Activated CD4-positive, CD25-positive, alpha-beta regulatory T cell treated with anti-CD3 and anti-CD28 coated beads, Interleukin-2, amount 50 U/mL, for 16 hours (primary cell): ENCODE measurements at regions not wholly inside any gene's neighbourhood (a gene's known extent, or its start where the extent isn't known, plus 50 kb on each side); places are given as distances from the start of the nearest gene placed in this dataset.

Experiments
- DNase-seq: peaks from one replicate; pipeline ENCODE4 v3.0.0-alpha.2; 2020; ENCODE audit warnings: low read depth, low spot score

DNA sequence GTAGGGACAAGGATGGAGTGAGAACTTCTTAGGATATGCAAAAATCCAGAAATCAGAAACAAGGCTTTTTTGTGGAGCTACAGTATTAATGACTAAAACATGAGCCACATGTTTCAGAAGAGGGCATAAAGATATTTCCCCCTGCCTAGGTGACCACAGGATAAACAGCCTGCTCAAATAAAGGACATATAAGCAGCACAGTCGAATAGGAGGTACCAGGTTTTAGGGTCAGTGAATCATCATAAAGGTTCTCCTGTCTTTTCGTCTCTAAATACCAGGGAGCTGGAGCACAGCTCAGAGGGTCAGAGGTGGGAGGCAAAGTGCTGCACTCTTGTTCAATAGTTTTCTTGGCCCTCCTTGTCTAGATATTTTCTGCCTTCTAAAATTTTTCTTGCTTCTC lies 211.9 kb upstream of the HS3ST1 start:
- no peak for DNase-seq

DNA sequence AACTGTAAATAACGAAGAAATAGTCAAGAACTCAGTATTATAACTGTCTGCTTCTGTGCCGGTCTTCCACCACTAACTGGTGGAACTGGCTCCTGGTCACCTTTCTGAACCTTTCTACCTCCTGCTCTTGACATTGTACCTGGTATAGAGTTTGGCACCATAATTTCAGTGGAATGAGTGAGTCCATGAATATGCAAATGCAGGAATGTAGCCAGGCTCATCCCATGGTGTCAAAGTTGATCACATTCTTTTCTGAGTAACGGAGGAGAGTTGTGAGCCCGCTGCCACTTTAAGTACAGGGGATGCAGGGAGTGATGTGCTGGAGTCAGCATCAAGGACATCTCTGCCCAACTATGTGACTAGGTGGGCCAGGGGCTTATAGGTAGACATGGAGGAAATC lies 207.9 kb upstream of the HS3ST1 start:
- DNase-seq: no peak

DNA sequence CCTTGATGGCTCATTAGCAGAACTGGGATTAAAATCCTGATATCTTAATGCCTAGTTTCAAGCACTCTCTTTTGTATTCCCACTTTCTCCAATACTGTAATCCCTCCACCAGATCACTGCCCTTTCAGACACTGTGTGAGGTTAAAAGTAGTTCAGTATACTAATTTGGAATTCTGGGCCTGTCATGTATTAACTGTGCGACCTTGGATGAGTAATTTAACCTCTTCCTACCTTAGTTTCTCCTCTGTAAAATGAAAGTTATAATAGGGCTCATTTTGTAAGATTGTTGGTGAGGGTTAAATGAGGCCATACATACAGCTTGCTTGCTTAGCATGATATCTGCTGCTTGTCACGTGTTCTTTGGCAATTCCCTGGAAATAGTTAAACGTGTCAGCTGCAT lies 207.3 kb upstream of the HS3ST1 start:
- DNase-seq: no peak

DNA sequence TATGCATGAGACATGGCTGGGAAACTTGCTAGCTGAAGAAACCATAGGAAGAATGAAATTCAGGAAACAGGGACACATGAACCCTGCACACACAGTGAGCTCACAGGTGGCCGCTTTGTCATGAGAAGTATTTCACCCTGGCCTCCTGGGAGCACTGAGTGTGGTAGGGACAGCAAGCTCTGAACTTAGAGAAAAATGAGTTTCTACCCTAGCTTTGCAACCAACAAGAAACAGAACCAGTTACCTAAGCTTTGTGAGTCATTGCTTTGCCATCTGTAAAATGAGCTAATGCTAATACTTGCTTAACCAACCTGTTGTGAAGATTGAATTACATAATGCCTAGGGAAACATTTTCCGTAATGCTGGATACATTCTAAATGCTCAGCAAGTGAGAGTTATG lies 206.6 kb upstream of the HS3ST1 start:
- DNase-seq: no peak

DNA sequence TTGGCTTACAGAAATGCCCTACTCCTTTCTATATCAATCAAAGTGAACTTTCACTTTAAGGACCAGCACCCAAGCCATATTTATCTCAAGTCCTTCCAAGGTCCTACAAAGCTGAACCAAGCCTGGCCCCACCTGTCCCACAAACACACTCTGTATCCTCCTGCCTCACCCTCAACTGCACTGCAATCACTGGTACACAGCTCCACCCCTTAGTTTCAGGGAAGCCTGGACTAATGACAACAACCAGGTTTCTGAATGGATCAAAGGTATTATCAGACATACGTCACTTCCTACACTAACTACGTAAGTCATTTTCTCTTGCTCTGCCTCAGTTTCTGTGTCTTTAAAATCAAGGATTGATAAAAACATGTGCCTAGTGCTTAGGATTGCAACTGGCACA lies 205.6 kb upstream of the HS3ST1 start:
- no peak for DNase-seq

DNA sequence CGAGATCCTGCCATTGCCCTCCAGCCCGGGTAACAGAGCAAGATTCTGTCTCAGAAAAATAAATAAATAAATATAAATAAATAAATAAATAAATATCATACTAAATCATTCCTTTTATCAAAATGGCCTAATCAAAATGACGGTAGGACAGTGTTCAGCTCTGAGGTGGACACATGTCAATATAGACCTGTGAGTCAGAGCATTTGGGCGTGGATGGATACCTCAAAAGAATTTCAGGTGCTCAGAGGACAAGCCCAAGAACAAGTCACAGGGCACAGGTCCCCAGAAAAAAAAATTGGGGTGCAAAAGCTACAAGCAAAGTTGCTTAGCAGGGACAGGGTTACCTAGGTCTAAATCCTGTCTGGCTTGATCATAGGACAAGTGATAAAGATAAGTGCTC lies 204.7 kb upstream of the HS3ST1 start:
- DNase-seq: no peak

DNA sequence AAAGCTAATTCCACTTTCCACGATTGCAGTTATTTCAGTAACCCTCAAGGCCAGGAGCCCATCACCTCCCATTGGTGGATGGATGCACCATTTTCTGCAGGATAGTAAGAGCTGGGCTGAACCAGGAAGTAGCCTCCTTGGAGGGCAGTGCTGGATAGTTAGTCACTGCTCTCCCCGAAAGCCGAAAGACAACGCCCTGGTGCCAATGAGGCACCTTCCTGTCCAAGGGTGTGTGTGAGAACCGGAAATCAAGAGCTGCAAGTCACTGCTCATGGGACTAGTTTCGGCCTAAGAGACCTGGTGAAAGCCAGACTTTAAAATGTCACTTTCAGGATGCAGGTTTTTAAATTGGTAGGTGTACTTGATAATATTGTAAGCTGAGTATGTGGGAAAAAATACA lies 203.8 kb upstream of the HS3ST1 start:
- DNase-seq: no peak

DNA sequence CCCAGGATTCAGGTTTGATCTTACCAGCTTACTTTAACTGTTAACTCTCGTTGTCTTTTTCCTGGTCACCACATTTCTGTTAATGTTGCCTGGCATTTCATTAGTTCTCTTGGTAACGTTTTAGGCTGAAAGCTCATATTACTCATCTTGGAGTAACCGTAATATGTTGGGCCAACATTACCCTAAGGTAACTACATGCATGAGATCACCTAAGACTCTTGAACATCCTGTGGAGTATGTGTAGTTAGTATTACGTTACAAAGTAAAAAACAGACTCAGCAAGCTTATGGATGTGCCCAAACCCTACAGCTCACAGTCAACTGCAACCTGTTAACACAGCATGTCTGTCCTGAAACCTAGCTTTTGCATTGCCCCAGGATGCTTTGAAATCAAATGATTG lies 203.3 kb upstream of the HS3ST1 start:
- no peak for DNase-seq

DNA sequence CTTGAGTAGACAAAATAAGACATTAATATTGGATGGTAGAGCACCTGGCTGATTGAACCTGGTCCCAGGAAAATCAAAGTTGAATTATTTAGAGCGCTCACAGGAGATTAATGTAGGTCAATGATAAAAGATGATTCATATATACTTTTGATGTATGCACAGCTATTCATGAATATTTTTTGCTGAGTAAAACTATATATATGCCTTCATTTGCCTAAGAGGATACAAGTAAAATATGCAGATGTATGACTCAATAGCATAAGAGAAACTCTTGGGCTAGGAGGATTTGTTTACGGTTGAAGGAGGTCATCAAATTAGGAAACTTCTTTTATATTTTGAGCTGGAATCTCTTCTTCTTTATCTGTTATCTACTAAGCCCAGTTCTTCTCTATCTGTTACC lies 202.7 kb upstream of the HS3ST1 start:
- no peak for DNase-seq

DNA sequence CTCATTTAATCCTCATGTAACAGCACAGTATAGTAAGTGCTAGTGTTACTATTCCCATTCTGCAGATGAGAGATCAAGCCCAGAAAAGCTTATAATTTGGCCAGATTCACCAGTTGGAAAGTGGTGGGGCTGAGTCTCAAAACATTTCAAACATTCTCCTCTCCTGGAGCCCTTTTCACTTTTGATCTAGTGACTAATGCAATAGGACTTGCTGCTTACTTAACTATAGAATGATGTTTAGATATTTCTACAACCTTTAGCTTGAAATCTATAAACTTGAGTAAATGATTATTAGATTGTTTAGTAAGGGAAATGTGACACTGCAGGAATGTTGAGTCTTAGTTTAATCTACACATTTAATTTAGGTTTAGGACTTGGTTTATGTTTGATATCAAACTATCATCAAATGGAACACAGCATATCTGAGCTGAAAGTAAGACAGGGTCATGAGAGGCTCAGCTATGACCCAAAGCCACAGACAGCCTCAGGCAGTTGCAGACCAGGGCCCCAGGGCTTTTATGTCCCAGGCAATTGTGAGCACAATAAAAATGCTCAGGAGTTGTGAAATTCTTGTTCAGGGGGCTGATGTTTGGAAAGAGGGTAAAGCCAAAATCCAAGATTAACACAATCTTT lies 199.5 kb upstream of the HS3ST1 start:
- DNase-seq: no peak

DNA sequence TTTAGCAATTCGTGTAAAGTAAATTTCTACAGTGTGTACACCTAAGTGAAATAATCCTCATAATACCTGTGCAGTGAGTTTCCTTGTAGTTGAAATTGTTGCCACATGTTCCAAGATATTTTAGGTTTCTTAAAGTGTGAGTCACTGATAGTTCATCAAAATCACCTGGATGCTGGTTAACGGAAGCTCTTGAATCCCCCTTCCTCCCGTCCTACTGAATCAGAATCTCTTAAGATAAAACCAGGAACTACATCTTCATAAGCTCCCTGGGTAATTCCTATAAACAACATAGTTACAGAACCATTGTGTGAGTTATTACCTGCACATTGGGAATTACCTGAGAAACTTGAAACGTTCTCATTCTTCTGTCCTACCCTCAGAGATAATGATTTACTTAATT lies 197.4 kb upstream of the HS3ST1 start:
- DNase-seq: no peak

DNA sequence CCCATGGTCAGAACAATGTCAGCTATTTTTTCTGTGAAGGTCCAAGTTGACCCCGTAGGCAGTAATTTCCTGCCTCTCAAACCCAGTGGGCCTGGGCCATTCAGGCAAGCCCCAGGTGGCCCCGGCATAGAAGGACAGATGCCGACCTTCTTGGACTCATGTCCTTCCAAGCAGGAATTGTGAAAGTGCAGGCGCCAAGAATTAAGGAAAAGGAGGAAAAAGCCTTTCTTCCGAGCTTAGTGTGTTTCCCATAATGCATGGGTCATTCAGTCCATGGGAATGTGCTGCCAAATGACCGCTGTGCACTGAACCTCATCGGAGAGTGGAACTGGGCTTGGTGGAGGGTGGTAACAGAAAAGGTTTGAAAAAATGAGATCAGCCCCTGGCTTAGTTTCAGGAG lies 196.5 kb upstream of the HS3ST1 start:
- no peak for DNase-seq

DNA sequence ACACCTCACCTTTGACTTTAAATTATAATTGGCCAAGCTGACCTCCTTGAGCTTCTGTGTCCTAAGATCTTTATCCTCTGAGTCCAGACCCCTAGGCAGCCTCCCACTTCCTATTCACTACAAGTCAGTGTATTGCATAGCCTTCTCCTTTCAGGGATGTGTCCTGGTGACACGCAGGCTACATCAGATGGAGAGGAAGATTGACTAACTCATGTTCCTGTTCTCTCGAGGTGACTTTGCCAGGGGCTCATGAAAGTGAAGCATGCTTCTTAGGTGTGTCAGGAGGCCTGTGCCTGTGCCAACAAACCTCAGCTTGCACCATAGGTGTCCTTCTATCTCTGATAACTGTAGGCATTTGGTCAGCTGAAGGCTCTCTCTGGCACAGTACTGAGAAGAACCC lies 195.7 kb upstream of the HS3ST1 start:
- no peak for DNase-seq

DNA sequence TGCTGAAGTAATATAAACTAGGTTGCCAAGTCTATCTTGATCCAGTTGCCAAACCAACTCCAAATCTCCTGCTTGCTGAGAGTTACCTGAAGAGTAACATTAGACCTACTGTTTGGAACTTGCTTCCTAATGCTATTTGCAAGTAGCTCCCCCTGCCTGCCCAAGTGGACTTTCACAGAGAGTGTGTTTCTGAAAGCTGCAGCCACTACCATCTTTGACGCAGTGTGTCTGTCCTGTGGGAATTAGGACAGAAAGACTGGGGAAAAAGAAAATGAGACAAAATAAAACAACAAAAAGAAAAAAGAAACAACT lies 195.0 kb upstream of the HS3ST1 start:
- DNase-seq: no peak

DNA sequence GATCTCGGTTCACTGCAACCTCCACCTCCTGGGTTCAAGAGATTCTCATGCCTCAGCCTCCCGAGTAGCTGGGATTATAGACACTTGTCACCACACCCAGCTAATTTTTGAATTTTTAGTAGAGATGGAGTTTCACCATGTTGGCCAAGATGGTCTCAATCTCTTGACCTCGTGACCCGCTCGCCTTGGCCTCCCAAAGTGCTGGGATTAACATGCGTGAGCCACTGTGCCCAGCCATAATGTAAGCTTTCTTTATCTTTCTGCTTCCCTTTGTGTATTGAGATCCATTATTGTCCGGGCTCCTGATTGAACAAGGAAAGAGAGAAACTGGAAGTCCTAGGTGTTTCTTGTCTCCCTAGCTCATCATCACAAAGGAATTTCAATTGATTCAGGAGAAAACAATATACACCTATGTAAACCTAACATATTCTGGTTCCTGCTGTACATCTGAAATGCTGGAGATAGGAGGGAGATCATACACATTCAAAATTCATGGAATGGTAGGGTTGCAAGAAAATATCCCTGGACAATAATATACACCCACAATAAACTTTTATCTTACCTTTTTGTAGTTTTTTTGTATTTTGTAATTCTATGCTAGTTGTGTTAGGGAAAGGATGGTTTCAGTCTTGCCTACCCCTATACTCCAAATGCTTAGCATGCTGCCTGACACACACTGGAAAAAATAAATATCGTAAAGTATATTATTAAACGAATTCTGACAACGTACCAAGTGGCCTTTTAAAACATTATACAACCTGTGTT lies 194.4 kb upstream of the HS3ST1 start:
- DNase-seq: no peak

DNA sequence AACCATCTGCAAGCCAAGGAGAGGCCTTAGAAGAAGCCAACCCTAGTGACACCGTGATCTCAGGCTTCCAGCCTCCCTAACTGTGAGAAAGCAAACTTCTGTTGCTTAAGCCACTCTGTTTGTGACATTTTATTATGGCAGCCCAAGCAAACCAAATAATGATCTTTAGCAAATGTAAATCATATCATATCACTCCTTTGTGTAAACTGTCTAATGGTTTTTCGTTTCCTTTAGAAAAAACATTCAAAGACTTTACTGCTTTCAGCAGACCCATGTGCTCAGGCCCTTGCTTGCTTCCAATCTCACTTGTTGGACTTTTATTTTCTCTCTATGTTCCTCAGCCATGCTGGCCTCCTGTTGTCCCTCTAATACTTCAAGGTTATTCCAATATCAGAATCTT lies 192.2 kb upstream of the HS3ST1 start:
- no peak for DNase-seq

DNA sequence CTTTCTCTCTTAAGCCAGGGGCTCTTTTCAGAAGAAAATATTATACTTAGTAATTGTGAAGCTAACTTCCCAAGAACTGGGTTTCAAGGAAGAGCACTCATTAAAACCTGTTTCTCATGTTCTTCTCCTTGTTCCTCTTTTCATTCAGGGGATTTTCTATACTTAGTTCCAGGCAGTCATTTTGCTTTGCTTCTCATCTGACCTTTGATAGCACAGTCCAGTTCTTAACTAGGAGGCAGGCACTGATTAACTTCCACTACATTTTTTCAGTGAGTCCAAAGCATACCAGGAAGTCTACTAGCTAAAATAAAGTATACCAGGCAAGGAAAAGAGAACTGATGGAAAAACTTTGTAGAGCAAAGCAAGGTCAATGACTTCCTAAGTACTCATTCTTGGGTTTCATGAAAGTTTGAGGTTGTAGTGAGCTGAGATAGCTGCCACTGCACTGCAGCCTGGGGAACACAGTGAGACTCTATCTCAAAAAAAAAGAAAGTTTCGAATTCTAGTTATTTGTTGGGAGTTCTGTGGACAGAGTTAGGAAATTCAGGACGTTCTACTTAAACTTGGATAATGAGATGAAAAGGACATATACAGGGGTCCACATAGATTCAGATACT lies 190.1 kb upstream of the HS3ST1 start:
- DNase-seq: no peak

DNA sequence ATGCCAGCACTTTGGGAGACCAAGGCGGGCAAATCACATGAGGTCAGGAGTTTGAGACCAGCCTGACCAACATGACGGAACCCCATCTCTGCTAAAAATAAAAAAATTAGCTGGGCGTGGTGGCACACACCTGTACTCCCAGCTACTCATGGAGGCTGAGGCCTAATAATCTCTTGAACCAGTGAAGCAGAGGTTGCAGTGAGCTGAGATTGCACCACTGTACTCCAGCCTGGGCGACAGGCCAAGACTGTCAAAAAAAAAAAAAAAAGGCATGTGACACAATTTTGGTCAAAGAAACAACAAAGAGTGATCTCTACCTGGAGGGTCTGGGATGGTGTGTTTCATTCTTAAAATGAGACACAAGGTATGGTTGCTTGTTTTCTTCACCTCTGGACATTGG lies 188.2 kb upstream of the HS3ST1 start:
- no peak for DNase-seq

DNA sequence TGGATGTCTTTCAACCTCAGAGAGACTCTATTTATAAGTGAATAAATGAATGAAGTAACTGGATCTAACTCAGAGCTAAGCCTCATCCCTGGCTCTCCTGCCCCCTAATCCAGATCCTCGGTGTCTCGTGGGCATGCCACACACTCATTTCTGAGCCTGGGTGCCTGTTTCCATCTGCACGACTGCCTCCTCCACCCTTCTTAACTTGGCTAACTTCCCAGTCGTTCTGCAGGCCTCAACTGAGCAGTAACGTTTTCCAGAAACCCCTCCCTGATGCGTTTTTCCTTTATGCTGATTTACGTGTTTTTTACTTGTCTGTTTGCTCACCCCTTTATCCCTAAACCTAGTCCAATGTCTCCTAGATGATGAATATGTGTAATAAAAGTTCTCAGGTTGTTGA lies 186.9 kb upstream of the HS3ST1 start:
- DNase-seq: no peak

DNA sequence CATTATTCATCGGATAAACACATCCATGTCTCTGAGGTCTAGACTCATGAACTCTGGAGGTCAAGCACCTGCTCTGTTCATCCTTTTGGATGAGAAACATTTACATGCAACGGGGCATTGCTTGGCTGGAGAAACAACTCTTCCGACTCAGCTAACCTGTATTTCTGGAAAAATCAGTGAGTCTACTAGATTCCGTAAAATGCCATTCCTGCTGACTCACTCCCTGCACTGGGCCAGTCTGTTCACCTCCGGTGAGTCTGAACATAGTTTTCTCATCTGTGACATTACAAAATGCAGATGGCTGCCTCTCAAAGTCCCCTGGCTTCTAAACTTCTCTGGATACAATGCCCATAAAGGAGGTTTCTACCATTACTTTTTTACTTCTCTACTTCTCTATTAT lies 185.7 kb upstream of the HS3ST1 start:
- DNase-seq: no peak

DNA sequence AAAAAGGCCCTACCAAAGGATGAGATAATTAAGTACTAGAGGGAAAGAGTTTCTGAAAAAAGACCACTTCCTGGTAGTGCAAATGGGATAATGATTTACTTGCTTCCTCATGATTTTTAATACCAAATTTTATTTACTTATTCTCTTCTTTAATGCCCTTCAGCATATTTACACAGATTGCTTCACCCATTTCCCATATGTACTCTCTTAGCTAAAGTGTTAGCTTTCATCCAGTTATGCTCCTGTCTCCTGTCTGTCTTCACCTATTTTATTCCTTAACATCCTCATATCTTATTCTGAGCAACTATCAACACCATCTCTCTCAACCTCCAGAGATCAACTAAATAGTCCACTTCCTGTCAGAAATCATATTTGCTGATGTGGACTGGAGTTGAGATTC lies 183.2 kb upstream of the HS3ST1 start:
- DNase-seq: no peak

DNA sequence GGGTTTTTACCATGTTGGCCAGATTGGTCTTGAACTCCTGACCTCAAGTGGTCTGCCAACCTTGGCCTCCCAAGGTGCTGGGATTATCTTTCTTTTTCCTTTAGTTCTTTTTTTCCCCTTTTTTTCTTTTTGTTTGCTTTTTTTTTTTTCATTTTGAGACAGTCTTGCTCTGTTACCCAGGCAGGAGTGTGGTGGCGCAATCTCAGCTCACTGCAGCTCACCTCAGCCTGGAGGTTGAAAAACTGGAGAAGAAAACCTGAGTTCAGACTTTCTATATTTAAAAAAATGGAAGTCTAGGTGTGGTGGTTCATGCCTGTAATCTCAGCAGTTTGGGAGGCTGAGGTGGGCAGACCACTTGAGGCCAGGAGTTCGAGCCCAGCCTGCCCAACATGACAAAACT lies 181.1 kb upstream of the HS3ST1 start:
- DNase-seq: no peak

DNA sequence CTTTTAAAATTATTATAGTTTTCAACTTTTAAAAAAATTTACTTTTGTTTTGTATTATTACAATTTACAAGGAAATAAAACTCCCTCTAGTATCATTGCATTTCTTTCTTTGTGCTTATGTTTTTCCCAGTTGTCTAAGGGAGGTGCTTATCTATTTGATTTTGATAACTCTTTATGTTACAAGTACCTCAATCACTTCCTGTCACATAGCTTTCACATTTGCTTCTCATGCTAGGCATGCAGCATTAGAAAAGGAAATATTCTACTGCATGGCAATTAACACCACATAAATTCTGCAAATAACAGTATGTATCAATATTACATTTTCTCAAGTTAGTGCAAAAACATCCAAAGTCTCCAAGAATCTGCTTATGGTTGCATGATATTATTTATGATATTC lies 180.3 kb upstream of the HS3ST1 start:
- no peak for DNase-seq

DNA sequence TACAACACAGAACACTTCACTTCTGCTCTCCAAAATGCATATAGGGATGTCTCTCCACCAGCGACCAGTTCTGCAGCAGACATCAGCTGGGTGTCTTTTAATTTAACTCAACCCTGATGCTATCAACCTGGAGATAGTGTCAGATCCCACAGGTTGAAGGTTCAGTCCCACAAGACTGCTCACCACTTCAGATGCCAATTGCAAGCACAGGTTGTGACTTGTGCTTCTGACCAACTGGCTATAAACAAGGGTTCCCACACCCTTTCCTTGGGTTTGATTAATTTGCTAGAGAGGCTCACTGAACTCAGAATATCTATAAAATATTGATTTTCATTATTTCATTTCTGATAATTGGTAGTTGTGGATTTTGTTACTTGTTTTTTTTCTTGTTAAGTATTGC lies 177.4 kb upstream of the HS3ST1 start:
- no peak for DNase-seq
